OCI-LY7 (cell line): ENCODE measurements at regions not wholly inside any gene's neighbourhood (a gene's known extent, or its start where the extent isn't known, plus 50 kb on each side); places are given as distances from the start of the nearest gene placed in this dataset.

Experiments used
- BruUV-seq: library from RNA; stranded (reverse); fragments of 400-500 nt; replicated peaks from 2 replicates; lab custom pipeline; 2021; lab: Mats Ljungman, UMichigan
- CTCF ChIA-PET: fragments of 300-600 bp; sonication (Branson Sonifier 250); formaldehyde crosslinking; loops from one replicate; lab custom pipeline; 2022; ENCODE audit warnings: antibody characterized with exemption; ENCODE audit not compliant: unreplicated experiment; lab: Charles Lee
- POLR2A ChIA-PET: fragments of 300-600 bp; sonication (Branson Sonifier 250); formaldehyde crosslinking; loops from one replicate; lab custom pipeline; 2022; ENCODE audit warnings: antibody characterized with exemption; lab: Charles Lee
- DNase-seq: peaks from one replicate; pipeline ENCODE4 v3.0.0-alpha.2; 2015; ENCODE audit warnings: low spot score
- H2AFZ ChIP-seq: fragments of 200-600 bp; sonication (generic), shearing (Covaris generic); 2 replicates; pipeline ENCODE4 v1.6.1; 2014; ENCODE audit warnings: mild to moderate bottlenecking, antibody characterized with exemption, low read length, moderate library complexity
- H3K27ac ChIP-seq: fragments of 200-600 bp; sonication (generic); 2 replicates; pipeline ENCODE4 v1.5.1; 2014; ENCODE audit warnings: mixed run types, low read depth, mild to moderate bottlenecking, moderate library complexity, low read length, inconsistent platforms; ENCODE audit not compliant: poor library complexity, severe bottlenecking
- H3K36me3 ChIP-seq: fragments of 200-600 bp; sonication (generic); 2 replicates; pipeline ENCODE4 v1.6.1; 2014; ENCODE audit warnings: mild to moderate bottlenecking, antibody characterized with exemption, low read length, moderate library complexity, mixed read lengths; ENCODE audit not compliant: insufficient read depth
- H3K4me1 ChIP-seq: fragments of 200-600 bp; sonication (generic); 2 replicates; pipeline ENCODE4 v1.5.1; 2014; ENCODE audit warnings: mild to moderate bottlenecking, low read length; ENCODE audit not compliant: insufficient read depth, poor library complexity, severe bottlenecking
- H3K4me2 ChIP-seq: fragments of 200-600 bp; sonication (generic); 2 replicates; pipeline ENCODE4 v1.6.1; 2014; ENCODE audit warnings: mild to moderate bottlenecking, low read length
- H3K4me3 ChIP-seq: fragments of 200-600 bp; sonication (generic); 2 replicates; pipeline ENCODE4 v1.5.1; 2014; ENCODE audit warnings: mild to moderate bottlenecking, low read depth, low read length; ENCODE audit not compliant: poor library complexity, severe bottlenecking
- H3K79me2 ChIP-seq: fragments of 200-600 bp; sonication (generic); 2 replicates; pipeline ENCODE4 v1.6.1; 2016; ENCODE audit warnings: low read depth, mild to moderate bottlenecking, low read length, moderate library complexity, mixed read lengths; ENCODE audit not compliant: insufficient read depth
- H3K9me2 ChIP-seq: fragments of 200-600 bp; sonication (generic); 2 replicates; pipeline ENCODE4 v1.6.1; 2016; ENCODE audit warnings: mild to moderate bottlenecking, low read length, mixed read lengths; ENCODE audit not compliant: insufficient read depth
- H3K9me3 ChIP-seq: fragments of 200-600 bp; sonication (generic); 2 replicates; pipeline ENCODE4 v1.6.1; 2014; ENCODE audit warnings: mild to moderate bottlenecking, mixed run types, low read length, mixed read lengths
- H4K20me1 ChIP-seq: fragments of 200-600 bp; sonication (generic); 2 replicates; pipeline ENCODE4 v1.6.1; 2014; ENCODE audit warnings: mild to moderate bottlenecking, antibody characterized with exemption, low read length, moderate library complexity, mixed read lengths; ENCODE audit not compliant: insufficient read depth
- EZH2phosphoT487 ChIP-seq: fragments of 200-600 bp; sonication (generic); IDR thresholded peaks from 2 replicates; pipeline ENCODE4 v1.6.1; 2018; ENCODE audit warnings: low read depth, borderline replicate concordance, mild to moderate bottlenecking, mixed run types, antibody characterized with exemption, low read length, moderate library complexity, mixed read lengths
- intact Hi-C: fragments of 100-400 bp; cut with micrococcal nuclease; formaldehyde crosslinking; loops from one replicate; pipeline ENCODE4 v1.10.0; 2022; ENCODE audit not compliant: unreplicated experiment
- TF ChIP-seq, protein P1 (sequence below): fragments of 200-600 bp; sonication (generic); conservative IDR thresholded peaks from 2 replicates; pipeline ENCODE4 v1.5.1; 2014; ENCODE audit warnings: mild to moderate bottlenecking, antibody characterized with exemption, low read length, moderate library complexity, mixed read lengths

DNA sequence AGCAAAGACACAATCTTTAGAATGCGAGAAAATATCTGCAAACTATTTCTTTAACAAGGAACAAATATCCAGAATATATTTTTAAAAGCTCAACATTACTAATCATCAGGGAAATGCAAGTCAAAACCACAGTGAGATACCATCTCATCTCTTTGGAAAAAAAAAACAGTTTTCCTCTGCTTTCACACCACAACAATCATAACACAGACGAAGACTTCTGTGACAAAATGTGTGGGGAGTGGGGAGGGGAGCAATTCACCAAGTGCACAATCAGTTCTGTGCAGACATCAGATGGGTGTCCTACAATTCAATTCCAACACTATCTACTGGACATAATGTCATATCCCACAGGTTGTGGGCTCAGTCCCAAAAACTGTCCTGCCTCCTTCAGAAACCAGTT, 293.2 kb upstream of the SLC7A11 start:
- Histone ChIP-seq H2AFZ (no peak overlapping the region), H4K20me1 (no peaks in the 10 kb centered on the region), H3K79me2 (no peaks in the 10 kb centered on the region), H3K9me2 (no peaks in the 10 kb centered on the region), H3K4me3 (no peak overlapping the region), H3K4me2 (no peak overlapping the region), H3K9me3 (no peaks in the 10 kb centered on the region), H3K4me1 (no peaks in the 10 kb centered on the region), H3K27ac (no peak overlapping the region), H3K36me3 (no peaks in the 10 kb centered on the region)
- no peak for DNase-seq
- ChIA-PET POLR2A (interaction anchor here (1.0 kb wide), 1 partner anchor 13 kb away, joined by 3 read pairs; no protein-coding TSS in a partner anchor), CTCF (no interaction called here)
- TF ChIP-seq, protein P1, sequence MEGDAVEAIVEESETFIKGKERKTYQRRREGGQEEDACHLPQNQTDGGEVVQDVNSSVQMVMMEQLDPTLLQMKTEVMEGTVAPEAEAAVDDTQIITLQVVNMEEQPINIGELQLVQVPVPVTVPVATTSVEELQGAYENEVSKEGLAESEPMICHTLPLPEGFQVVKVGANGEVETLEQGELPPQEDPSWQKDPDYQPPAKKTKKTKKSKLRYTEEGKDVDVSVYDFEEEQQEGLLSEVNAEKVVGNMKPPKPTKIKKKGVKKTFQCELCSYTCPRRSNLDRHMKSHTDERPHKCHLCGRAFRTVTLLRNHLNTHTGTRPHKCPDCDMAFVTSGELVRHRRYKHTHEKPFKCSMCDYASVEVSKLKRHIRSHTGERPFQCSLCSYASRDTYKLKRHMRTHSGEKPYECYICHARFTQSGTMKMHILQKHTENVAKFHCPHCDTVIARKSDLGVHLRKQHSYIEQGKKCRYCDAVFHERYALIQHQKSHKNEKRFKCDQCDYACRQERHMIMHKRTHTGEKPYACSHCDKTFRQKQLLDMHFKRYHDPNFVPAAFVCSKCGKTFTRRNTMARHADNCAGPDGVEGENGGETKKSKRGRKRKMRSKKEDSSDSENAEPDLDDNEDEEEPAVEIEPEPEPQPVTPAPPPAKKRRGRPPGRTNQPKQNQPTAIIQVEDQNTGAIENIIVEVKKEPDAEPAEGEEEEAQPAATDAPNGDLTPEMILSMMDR: no peak
- no peak for TF ChIP-seq EZH2phosphoT487
- BruUV-seq: no TSS peak
- intact Hi-C loops: no loop called here

DNA sequence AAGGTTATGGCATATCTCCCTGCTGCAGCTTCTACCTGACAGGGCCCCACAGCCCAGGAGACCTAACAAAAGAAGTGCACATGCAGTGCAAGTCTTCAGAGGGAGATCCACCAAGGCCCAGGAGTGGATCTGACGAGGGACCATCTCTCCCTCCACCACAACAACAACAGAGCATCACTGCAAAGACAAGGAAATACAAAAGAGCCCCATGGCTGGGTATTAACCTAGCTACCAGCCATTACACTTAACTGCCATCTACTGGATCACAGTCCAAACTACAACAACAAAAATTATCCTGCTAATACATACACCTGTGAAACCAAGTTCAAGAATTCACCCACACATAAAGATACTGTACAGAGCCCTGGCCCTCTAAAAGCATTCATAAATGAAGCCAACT, 280.2 kb upstream of the SLC7A11 start:
- TF ChIP-seq, protein P1: peak; percentile 75
- TF ChIP-seq EZH2phosphoT487: no peak
- Histone ChIP-seq H3K9me2 (no peaks in the 10 kb centered on the region), H3K36me3 (no peaks in the 10 kb centered on the region), H3K9me3 (no peaks in the 10 kb centered on the region), H3K79me2 (no peaks in the 10 kb centered on the region), H3K4me2 (no peak overlapping the region), H3K4me1 (no peaks in the 10 kb centered on the region), H3K4me3 (no peak overlapping the region), H4K20me1 (no peaks in the 10 kb centered on the region), H2AFZ (no peak overlapping the region), H3K27ac (no peak overlapping the region)
- ChIA-PET CTCF (no interaction called here), POLR2A (interaction anchor here (0.6 to 1.0 kb wide), 2 partner anchors 13 to 30 kb away, joined by 3 to 5 read pairs; no protein-coding TSS in a partner anchor)
- intact Hi-C loops: loop anchor here (1.0 to 5.0 kb wide), 2 partner anchors 487 to 700 kb away; no protein-coding TSS in a partner anchor
- no TSS peak for BruUV-seq
- DNase-seq: peak; percentile 38

DNA sequence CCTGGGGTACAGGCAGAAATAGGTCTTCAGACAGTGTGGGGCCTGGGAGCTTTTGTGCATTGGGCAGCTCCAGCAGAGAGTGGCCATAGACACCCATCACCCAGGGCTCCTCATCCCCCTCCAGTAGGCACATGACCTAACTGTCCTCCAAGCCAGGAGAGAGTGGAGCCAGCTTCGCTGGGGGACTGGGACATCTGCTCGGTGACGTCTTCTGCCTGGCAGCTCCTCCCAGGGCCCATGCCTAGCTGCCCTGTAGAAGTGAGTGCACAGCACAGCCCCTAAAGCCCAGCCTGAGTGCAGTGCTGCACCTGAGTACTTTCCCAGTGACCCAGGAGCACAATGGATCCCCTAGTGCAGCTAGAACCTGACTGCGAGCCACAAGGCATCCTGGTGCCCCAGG, 279.7 kb upstream of the SLC7A11 start:
- no peaks in the 10 kb centered on the region for H3K9me2 ChIP-seq
- POLR2A ChIA-PET: interaction anchor here (1.0 kb wide), 1 partner anchor 13 kb away, joined by 3 read pairs; no protein-coding TSS in a partner anchor
- intact Hi-C loops: loop anchor here (1.0 to 5.0 kb wide), 2 partner anchors 487 to 700 kb away; no protein-coding TSS in a partner anchor

More for the DNA sequence above, 279.7 kb upstream of the SLC7A11 start:
- Histone ChIP-seq H3K4me3 (no peak overlapping the region), H3K27ac (no peak overlapping the region), H3K4me2 (no peak overlapping the region), H3K79me2 (no peaks in the 10 kb centered on the region), H3K4me1 (no peaks in the 10 kb centered on the region), H3K36me3 (no peaks in the 10 kb centered on the region), H3K9me3 (no peaks in the 10 kb centered on the region), H4K20me1 (no peaks in the 10 kb centered on the region), H2AFZ (no peak overlapping the region)
- DNase-seq: no peak
- no TSS peak for BruUV-seq
- CTCF ChIA-PET: no interaction called here
- no peak for TF ChIP-seq EZH2phosphoT487
- TF ChIP-seq, protein P1: no peak
